ENCODE measurements at regions not wholly inside any gene's neighbourhood (a gene's known extent, or its start where the extent isn't known, plus 50 kb on each side); places are given as distances from the start of the nearest gene placed in this dataset.

- DNase-seq (ENCODE audit: low read depth, low spot score): no peak
- no peak for FAIRE-seq
- Histone ChIP-seq H3K36me3 (ENCODE audit: control insufficient read depth in 2 of 2, extremely low read depth in 1 of 2, insufficient read depth in 2 of 2, low read length in 2 of 2) (no peaks in the 10 kb centered on the region), H3K4me1 (ENCODE audit: control insufficient read depth, extremely low read depth, insufficient read depth, low read length) (no peaks in the 10 kb centered on the region), H3K4me3 (replicated peaks in 1 of 3; ENCODE audit: insufficient read depth in 1 of 3, low read depth in 1 of 3, low read length in 3 of 3) (no peak overlapping the region), H2AFZ (ENCODE audit: low read depth, low read length) (no peak overlapping the region), H3K9me3 (replicated peaks; ENCODE audit: control insufficient read depth, insufficient read depth, low read length) (no peaks in the 10 kb centered on the region), H4K20me1 (replicated peaks; ENCODE audit: control insufficient read depth, extremely low read depth, insufficient read depth, low read length) (no peaks in the 10 kb centered on the region), H3K27me3 (ENCODE audit: control insufficient read depth in 2 of 2, insufficient read depth in 2 of 2, low read length in 2 of 2) (peaks cover 0 to 4% of the 10 kb centered on the region in 2 experiments), H3K79me2 (ENCODE audit: control insufficient read depth, insufficient read depth, low read length) (no peaks in the 10 kb centered on the region), H3K27ac (ENCODE audit: insufficient read depth, low read depth, low read length) (no peak overlapping the region), H3K9me1 (replicated peaks; ENCODE audit: control insufficient read depth, extremely low read depth, insufficient read depth, low read length) (no peaks in the 10 kb centered on the region), H3K4me2 (ENCODE audit: insufficient read depth, low read length) (no peak overlapping the region), H3K9ac (replicated peaks; ENCODE audit: extremely low read depth, insufficient read depth, low read length) (no peak overlapping the region)
- intact Hi-C loops (cut with micrococcal nuclease) (no loop called here), dilution Hi-C loops (cut with MboI; ENCODE audit: extremely low pct_ligation_motif_present, low sequenced_read_pairs) (no loop called here)
- no TSS peak for BruUV-seq (replicated peaks)
- POLR2A ChIA-PET: no interaction called here
- no peak for TF ChIP-seq POLR2A (IDR thresholded peaks at IDR 0.05; ENCODE audit: low read depth, low read length)
- no peak for TF ChIP-seq MYC (IDR thresholded peaks at IDR 0.05; ENCODE audit: low read depth, low read length)
- no peak for TF ChIP-seq FOS (IDR thresholded peaks at IDR 0.05; ENCODE audit: borderline replicate concordance, insufficient read depth, low read length)
- no peak for TF ChIP-seq EZH2 (IDR thresholded peaks at IDR 0.05; ENCODE audit: borderline replicate concordance, low read depth, low read length, severe bottlenecking)
- CTCF ChIA-PET: no interaction called here
These were observed 176.9 kb upstream of the ARHGAP24 start for GRCh38 chr4:85298037-85298436.

GRCh38 chr4:85302193-85302736 is 172.7 kb upstream of the ARHGAP24 start:
- Histone ChIP-seq H3K4me2 (ENCODE audit: insufficient read depth, low read length) (no peak overlapping the region), H3K4me3 (replicated peaks in 1 of 3; ENCODE audit: insufficient read depth in 1 of 3, low read depth in 1 of 3, low read length in 3 of 3) (no peak overlapping the region), H3K9ac (replicated peaks; ENCODE audit: extremely low read depth, insufficient read depth, low read length) (no peak overlapping the region), H3K4me1 (ENCODE audit: control insufficient read depth, extremely low read depth, insufficient read depth, low read length) (no peaks in the 10 kb centered on the region), H3K36me3 (ENCODE audit: control insufficient read depth in 2 of 2, extremely low read depth in 1 of 2, insufficient read depth in 2 of 2, low read length in 2 of 2) (no peaks in the 10 kb centered on the region), H3K9me3 (replicated peaks; ENCODE audit: control insufficient read depth, insufficient read depth, low read length) (no peaks in the 10 kb centered on the region), H3K27ac (ENCODE audit: insufficient read depth, low read depth, low read length) (no peak overlapping the region), H3K79me2 (ENCODE audit: control insufficient read depth, insufficient read depth, low read length) (no peaks in the 10 kb centered on the region), H3K9me1 (replicated peaks; ENCODE audit: control insufficient read depth, extremely low read depth, insufficient read depth, low read length) (no peaks in the 10 kb centered on the region), H2AFZ (ENCODE audit: low read depth, low read length) (no peak overlapping the region), H4K20me1 (replicated peaks; ENCODE audit: control insufficient read depth, extremely low read depth, insufficient read depth, low read length) (no peaks in the 10 kb centered on the region), H3K27me3 (ENCODE audit: control insufficient read depth in 2 of 2, insufficient read depth in 2 of 2, low read length in 2 of 2) (peaks cover 2 to 4% of the 10 kb centered on the region in 2 experiments)
- no peak for FAIRE-seq
- POLR2A ChIA-PET: no interaction called here
- no peak for DNase-seq (ENCODE audit: low read depth, low spot score)
- BruUV-seq (replicated peaks): no TSS peak
- CTCF ChIA-PET: interaction anchor here (1.0 kb wide), 1 partner anchor 15 kb away, joined by 4 read pairs; no protein-coding TSS in a partner anchor
- intact Hi-C loops (cut with micrococcal nuclease): no loop called here
- TF ChIP-seq POLR2A (IDR thresholded peaks at IDR 0.05; ENCODE audit: low read depth, low read length) (no peak), MYC (IDR thresholded peaks at IDR 0.05; ENCODE audit: low read depth, low read length) (no peak), MAX (IDR thresholded peaks at IDR 0.05; ENCODE audit: insufficient read depth, insufficient read length) (no peak), EZH2 (IDR thresholded peaks at IDR 0.05; ENCODE audit: borderline replicate concordance, low read depth, low read length, severe bottlenecking) (no peak), JUN (IDR thresholded peaks at IDR 0.05; ENCODE audit: borderline replicate concordance, insufficient read depth, insufficient read length, low read depth) (no peak), CTCF (IDR thresholded peaks at IDR 0.05; ENCODE audit: extremely low read depth in 1 of 2, insufficient read depth in 1 of 2, low read depth in 1 of 2, low read length in 2 of 2) (no peak), FOS (IDR thresholded peaks at IDR 0.05; ENCODE audit: borderline replicate concordance, insufficient read depth, low read length) (no peak), GATA2 (IDR thresholded peaks at IDR 0.05; ENCODE audit: insufficient read depth, insufficient read length, low read depth, low read length) (no peak), POLR2AphosphoS5 (IDR thresholded peaks at IDR 0.05; ENCODE audit: insufficient read depth, low read depth, low read length) (no peak)
- dilution Hi-C loops (cut with MboI; ENCODE audit: extremely low pct_ligation_motif_present, low sequenced_read_pairs): no loop called here
